WTC11 (cell line): ENCODE measurements at regions not wholly inside any gene's neighbourhood (a gene's known extent, or its start where the extent isn't known, plus 50 kb on each side); places are given as distances from the start of the nearest gene placed in this dataset.
A peak's percentile ranks its signal among the peaks of the same experiment; 100 is the strongest.

ENCODE experiments used
- ATAC-seq: fragments of 200-7000 bp; cut with Tn5 transposase; 2 replicates; pipeline ENCODE4 v1.10.0; 2021; ENCODE audit warnings: mild to moderate bottlenecking, moderate library complexity
- CTCF ChIA-PET: fragments of 300-600 bp; sonication (Branson Sonifier 250); formaldehyde crosslinking; loops from one replicate; lab custom pipeline; 2021; ENCODE audit warnings: antibody characterized with exemption; lab: Charles Lee
- POLR2A ChIA-PET: fragments of 350-600 bp; sonication (Branson Sonifier 250); formaldehyde crosslinking; loops from one replicate; lab custom pipeline; 2021; ENCODE audit warnings: antibody characterized with exemption; lab: Charles Lee
- DNase-seq: peaks from one replicate; pipeline ENCODE4 v3.0.0; 2021; ENCODE audit warnings: low spot score
- H3K27ac Mint-ChIP-seq: 2 replicates; pipeline ENCODE4 v1.8.0; 2021; ENCODE audit warnings: mixed read lengths
- H3K27me3 Mint-ChIP-seq: 2 replicates; pipeline ENCODE4 v1.8.0; 2021; ENCODE audit warnings: low read depth, mild to moderate bottlenecking, moderate library complexity, mixed read lengths
- H3K36me3 Mint-ChIP-seq: 2 replicates; pipeline ENCODE4 v1.8.0; 2021; ENCODE audit warnings: mixed read lengths
- H3K4me1 Mint-ChIP-seq: 2 replicates; pipeline ENCODE4 v1.8.0; 2022; ENCODE audit warnings: mixed read lengths
- H3K4me3 Mint-ChIP-seq: 2 replicates; pipeline ENCODE4 v1.8.0; 2021; ENCODE audit warnings: mild to moderate bottlenecking, moderate library complexity, mixed read lengths
- H3K9me3 Mint-ChIP-seq: 2 replicates; pipeline ENCODE4 v1.8.0; 2021; ENCODE audit warnings: mixed read lengths
- CBFB ChIP-seq: sonication (generic); formaldehyde crosslinking; IDR thresholded peaks from 2 replicates; pipeline ENCODE4 v1.8.1; 2022; ENCODE audit warnings: mild to moderate bottlenecking, low read depth, missing genetic modification reagents
- CREM ChIP-seq: sonication (generic); formaldehyde crosslinking; IDR thresholded peaks from 2 replicates; pipeline ENCODE4 v1.8.1; 2022; ENCODE audit warnings: mild to moderate bottlenecking, missing genetic modification reagents, moderate library complexity
- JAZF1 ChIP-seq: fragments of 250-450 bp; sonication (Bioruptor Pico); IDR thresholded peaks from 2 replicates; pipeline ENCODE4 v1.9.0; 2021; ENCODE audit warnings: moderate library complexity, mild to moderate bottlenecking, inconsistent platforms
- MXD4 ChIP-seq: fragments of 250-450 bp; sonication (Bioruptor Pico); IDR thresholded peaks from 2 replicates; pipeline ENCODE4 v1.8.0; 2021; ENCODE audit warnings: mild to moderate bottlenecking, moderate library complexity, borderline replicate concordance
- NFE2L1 ChIP-seq: sonication (generic); formaldehyde crosslinking; IDR thresholded peaks from 2 replicates; pipeline ENCODE4 v1.8.1; 2023; ENCODE audit warnings: missing genetic modification reagents
- RORB ChIP-seq: fragments of 250-450 bp; sonication (Bioruptor Pico); IDR thresholded peaks from 2 replicates; pipeline ENCODE4 v1.9.0; 2021; ENCODE audit warnings: mild to moderate bottlenecking
- SMAD3 ChIP-seq: sonication (generic); formaldehyde crosslinking; IDR thresholded peaks from 2 replicates; pipeline ENCODE4 v1.8.0; 2022; ENCODE audit warnings: missing genetic modification reagents, mild to moderate bottlenecking, borderline replicate concordance
- SP1 ChIP-seq: sonication (generic); formaldehyde crosslinking; conservative IDR thresholded peaks from 2 replicates; pipeline ENCODE4 v1.8.1; 2022; ENCODE audit warnings: missing genetic modification reagents
- ZBTB21 ChIP-seq: sonication (generic); formaldehyde crosslinking; IDR thresholded peaks from 2 replicates; pipeline ENCODE4 v1.8.1; 2023; ENCODE audit warnings: mild to moderate bottlenecking, missing genetic modification reagents, borderline replicate concordance
- ZNF263 ChIP-seq: sonication (generic); formaldehyde crosslinking; IDR thresholded peaks from 2 replicates; pipeline ENCODE4 v1.8.1; 2022; ENCODE audit warnings: low read depth, mild to moderate bottlenecking, moderate library complexity, missing genetic modification reagents
- ZSCAN18 ChIP-seq: fragments of 250-450 bp; sonication (Bioruptor Pico); IDR thresholded peaks from 2 replicates; pipeline ENCODE4 v2.1.2; 2022; ENCODE audit warnings: mild to moderate bottlenecking, moderate library complexity
- TF ChIP-seq, protein P1 (sequence below): sonication (generic); formaldehyde crosslinking; IDR thresholded peaks from 2 replicates; pipeline ENCODE4 v1.8.1; 2022; ENCODE audit warnings: missing genetic modification reagents, borderline replicate concordance
- TF ChIP-seq, protein P2 (sequence below): fragments of 250-450 bp; sonication (Bioruptor Pico); IDR thresholded peaks from 2 replicates; pipeline ENCODE4 v1.9.0; 2021; ENCODE audit warnings: mild to moderate bottlenecking
- TF ChIP-seq, protein P3 (sequence below): sonication (generic); formaldehyde crosslinking; IDR thresholded peaks from 2 replicates; pipeline ENCODE4 v1.8.1; 2022; ENCODE audit warnings: low read depth, missing genetic modification reagents, borderline replicate concordance
- TF ChIP-seq, protein P4 (sequence below): sonication (generic); formaldehyde crosslinking; IDR thresholded peaks from 2 replicates; pipeline ENCODE4 v1.8.0; 2022; ENCODE audit warnings: missing genetic modification reagents

DNA sequence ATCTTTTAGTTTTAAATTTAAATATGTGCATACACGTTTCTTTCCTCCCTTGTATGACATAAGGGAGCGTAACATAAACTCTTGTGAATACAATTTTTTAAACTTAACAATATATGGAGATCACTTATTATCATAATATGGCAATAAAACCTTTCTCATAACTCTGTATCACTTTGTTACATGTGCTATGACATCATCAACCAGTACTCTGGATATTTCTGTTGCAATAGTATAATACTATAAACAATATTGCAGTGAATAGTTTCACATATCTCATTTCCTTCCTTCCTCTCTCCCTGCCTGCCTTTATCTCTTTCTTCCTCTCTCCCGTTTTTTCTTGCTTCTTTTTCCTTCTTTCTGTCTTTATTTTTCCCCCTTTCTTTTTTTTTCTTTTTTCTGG, 1278.0 kb upstream of the CNTN5 start:
- TF ChIP-seq ZSCAN18 (CRISPR knock-in tag) (no peak), SMAD3 (CRISPR knock-in tag) (no peak), RORB (CRISPR knock-in tag) (no peak), CBFB (CRISPR knock-in tag) (no peak), MXD4 (no peak)
- TF ChIP-seq, protein P1, sequence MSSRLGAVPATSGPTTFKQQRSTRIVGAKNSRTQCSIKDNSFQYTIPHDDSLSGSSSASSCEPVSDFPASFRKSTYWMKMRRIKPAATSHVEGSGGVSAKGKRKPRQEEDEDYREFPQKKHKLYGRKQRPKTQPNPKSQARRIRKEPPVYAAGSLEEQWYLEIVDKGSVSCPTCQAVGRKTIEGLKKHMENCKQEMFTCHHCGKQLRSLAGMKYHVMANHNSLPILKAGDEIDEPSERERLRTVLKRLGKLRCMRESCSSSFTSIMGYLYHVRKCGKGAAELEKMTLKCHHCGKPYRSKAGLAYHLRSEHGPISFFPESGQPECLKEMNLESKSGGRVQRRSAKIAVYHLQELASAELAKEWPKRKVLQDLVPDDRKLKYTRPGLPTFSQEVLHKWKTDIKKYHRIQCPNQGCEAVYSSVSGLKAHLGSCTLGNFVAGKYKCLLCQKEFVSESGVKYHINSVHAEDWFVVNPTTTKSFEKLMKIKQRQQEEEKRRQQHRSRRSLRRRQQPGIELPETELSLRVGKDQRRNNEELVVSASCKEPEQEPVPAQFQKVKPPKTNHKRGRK (CRISPR knock-in tag): no peak
- ChIA-PET POLR2A (no interaction called here), CTCF (no interaction called here)
- Mint-ChIP-seq H3K36me3 (peaks cover 34% of the 10 kb centered on the region), H3K9me3 (peaks cover 37% of the 10 kb centered on the region), H3K4me1 (peaks cover 6% of the 10 kb centered on the region), H3K27me3 (peaks cover 3% of the 10 kb centered on the region; the same call in 1 of the 2 replicates), H3K27ac (peak overlapping the region; percentile 31; the same call in 1 of the 2 replicates), H3K4me3 (no peak overlapping the region)
- ATAC-seq (no peak), DNase-seq (no peak)

- peaks cover 34% of the 10 kb centered on the region for H3K36me3 Mint-ChIP-seq
- peak overlapping the region; percentile 31; the same call in 1 of the 2 replicates for H3K27ac Mint-ChIP-seq
- CTCF ChIA-PET: no interaction called here
Measured at GRCh38 chr11:97743205-97743742, 1277.5 kb upstream of the CNTN5 start.

GRCh38 chr11:97745515-97746050, 1275.2 kb upstream of the CNTN5 start:
- CTCF ChIA-PET: no interaction called here
- DNase-seq (no peak), ATAC-seq (no peak)
- H3K4me1 Mint-ChIP-seq: peaks cover 6% of the 10 kb centered on the region
- POLR2A ChIA-PET: no interaction called here
- no peak for TF ChIP-seq CREM (CRISPR knock-in tag)
- no peak overlapping the region for H3K27ac Mint-ChIP-seq
- peaks cover 3% of the 10 kb centered on the region; the same call in 1 of the 2 replicates for H3K27me3 Mint-ChIP-seq
- no peak overlapping the region for H3K4me3 Mint-ChIP-seq
- H3K36me3 Mint-ChIP-seq: peaks cover 34% of the 10 kb centered on the region
- peaks cover 32% of the 10 kb centered on the region for H3K9me3 Mint-ChIP-seq

More at GRCh38 chr11:97743205-97743742, 1277.5 kb upstream of the CNTN5 start:
- TF ChIP-seq, protein P2, sequence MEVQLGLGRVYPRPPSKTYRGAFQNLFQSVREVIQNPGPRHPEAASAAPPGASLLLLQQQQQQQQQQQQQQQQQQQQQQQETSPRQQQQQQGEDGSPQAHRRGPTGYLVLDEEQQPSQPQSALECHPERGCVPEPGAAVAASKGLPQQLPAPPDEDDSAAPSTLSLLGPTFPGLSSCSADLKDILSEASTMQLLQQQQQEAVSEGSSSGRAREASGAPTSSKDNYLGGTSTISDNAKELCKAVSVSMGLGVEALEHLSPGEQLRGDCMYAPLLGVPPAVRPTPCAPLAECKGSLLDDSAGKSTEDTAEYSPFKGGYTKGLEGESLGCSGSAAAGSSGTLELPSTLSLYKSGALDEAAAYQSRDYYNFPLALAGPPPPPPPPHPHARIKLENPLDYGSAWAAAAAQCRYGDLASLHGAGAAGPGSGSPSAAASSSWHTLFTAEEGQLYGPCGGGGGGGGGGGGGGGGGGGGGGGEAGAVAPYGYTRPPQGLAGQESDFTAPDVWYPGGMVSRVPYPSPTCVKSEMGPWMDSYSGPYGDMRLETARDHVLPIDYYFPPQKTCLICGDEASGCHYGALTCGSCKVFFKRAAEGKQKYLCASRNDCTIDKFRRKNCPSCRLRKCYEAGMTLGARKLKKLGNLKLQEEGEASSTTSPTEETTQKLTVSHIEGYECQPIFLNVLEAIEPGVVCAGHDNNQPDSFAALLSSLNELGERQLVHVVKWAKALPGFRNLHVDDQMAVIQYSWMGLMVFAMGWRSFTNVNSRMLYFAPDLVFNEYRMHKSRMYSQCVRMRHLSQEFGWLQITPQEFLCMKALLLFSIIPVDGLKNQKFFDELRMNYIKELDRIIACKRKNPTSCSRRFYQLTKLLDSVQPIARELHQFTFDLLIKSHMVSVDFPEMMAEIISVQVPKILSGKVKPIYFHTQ (CRISPR knock-in tag): no peak
- TF ChIP-seq SP1 (CRISPR knock-in tag): no peak
- H3K4me1 Mint-ChIP-seq: peaks cover 6% of the 10 kb centered on the region
- peaks cover 3% of the 10 kb centered on the region; the same call in 1 of the 2 replicates for H3K27me3 Mint-ChIP-seq
- no peak for DNase-seq
- no peak for ATAC-seq
- POLR2A ChIA-PET: no interaction called here
- H3K9me3 Mint-ChIP-seq: peaks cover 34% of the 10 kb centered on the region
- H3K4me3 Mint-ChIP-seq: no peak overlapping the region

- Mint-ChIP-seq H3K4me1 (peaks cover 6% of the 10 kb centered on the region), H3K9me3 (peaks cover 32% of the 10 kb centered on the region), H3K4me3 (no peak overlapping the region), H3K27ac (no peak overlapping the region), H3K36me3 (peaks cover 34% of the 10 kb centered on the region), H3K27me3 (peaks cover 3% of the 10 kb centered on the region; the same call in 1 of the 2 replicates)
- no peak for ATAC-seq
- no peak for DNase-seq
- ChIA-PET CTCF (no interaction called here), POLR2A (no interaction called here)
- TF ChIP-seq, protein P1 (CRISPR knock-in tag): no peak
- TF ChIP-seq, protein P3, sequence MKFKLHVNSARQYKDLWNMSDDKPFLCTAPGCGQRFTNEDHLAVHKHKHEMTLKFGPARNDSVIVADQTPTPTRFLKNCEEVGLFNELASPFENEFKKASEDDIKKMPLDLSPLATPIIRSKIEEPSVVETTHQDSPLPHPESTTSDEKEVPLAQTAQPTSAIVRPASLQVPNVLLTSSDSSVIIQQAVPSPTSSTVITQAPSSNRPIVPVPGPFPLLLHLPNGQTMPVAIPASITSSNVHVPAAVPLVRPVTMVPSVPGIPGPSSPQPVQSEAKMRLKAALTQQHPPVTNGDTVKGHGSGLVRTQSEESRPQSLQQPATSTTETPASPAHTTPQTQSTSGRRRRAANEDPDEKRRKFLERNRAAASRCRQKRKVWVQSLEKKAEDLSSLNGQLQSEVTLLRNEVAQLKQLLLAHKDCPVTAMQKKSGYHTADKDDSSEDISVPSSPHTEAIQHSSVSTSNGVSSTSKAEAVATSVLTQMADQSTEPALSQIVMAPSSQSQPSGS (CRISPR knock-in tag): no peak
- TF ChIP-seq NFE2L1 (CRISPR knock-in tag): no peak
- TF ChIP-seq JAZF1 (CRISPR knock-in tag): no peak
- TF ChIP-seq, protein P4, sequence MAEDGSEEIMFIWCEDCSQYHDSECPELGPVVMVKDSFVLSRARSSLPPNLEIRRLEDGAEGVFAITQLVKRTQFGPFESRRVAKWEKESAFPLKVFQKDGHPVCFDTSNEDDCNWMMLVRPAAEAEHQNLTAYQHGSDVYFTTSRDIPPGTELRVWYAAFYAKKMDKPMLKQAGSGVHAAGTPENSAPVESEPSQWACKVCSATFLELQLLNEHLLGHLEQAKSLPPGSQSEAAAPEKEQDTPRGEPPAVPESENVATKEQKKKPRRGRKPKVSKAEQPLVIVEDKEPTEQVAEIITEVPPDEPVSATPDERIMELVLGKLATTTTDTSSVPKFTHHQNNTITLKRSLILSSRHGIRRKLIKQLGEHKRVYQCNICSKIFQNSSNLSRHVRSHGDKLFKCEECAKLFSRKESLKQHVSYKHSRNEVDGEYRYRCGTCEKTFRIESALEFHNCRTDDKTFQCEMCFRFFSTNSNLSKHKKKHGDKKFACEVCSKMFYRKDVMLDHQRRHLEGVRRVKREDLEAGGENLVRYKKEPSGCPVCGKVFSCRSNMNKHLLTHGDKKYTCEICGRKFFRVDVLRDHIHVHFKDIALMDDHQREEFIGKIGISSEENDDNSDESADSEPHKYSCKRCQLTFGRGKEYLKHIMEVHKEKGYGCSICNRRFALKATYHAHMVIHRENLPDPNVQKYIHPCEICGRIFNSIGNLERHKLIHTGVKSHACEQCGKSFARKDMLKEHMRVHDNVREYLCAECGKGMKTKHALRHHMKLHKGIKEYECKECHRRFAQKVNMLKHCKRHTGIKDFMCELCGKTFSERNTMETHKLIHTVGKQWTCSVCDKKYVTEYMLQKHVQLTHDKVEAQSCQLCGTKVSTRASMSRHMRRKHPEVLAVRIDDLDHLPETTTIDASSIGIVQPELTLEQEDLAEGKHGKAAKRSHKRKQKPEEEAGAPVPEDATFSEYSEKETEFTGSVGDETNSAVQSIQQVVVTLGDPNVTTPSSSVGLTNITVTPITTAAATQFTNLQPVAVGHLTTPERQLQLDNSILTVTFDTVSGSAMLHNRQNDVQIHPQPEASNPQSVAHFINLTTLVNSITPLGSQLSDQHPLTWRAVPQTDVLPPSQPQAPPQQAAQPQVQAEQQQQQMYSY (CRISPR knock-in tag): no peak
- no peak for TF ChIP-seq ZNF263 (CRISPR knock-in tag)
- TF ChIP-seq ZBTB21 (CRISPR knock-in tag): no peak
Measured at GRCh38 chr11:97746818-97747217, 1273.9 kb upstream of the CNTN5 start.
